ENCODE measurements at regions not wholly inside any gene's neighbourhood (a gene's known extent, or its start where the extent isn't known, plus 50 kb on each side); places are given as distances from the start of the nearest gene placed in this dataset.

DNA sequence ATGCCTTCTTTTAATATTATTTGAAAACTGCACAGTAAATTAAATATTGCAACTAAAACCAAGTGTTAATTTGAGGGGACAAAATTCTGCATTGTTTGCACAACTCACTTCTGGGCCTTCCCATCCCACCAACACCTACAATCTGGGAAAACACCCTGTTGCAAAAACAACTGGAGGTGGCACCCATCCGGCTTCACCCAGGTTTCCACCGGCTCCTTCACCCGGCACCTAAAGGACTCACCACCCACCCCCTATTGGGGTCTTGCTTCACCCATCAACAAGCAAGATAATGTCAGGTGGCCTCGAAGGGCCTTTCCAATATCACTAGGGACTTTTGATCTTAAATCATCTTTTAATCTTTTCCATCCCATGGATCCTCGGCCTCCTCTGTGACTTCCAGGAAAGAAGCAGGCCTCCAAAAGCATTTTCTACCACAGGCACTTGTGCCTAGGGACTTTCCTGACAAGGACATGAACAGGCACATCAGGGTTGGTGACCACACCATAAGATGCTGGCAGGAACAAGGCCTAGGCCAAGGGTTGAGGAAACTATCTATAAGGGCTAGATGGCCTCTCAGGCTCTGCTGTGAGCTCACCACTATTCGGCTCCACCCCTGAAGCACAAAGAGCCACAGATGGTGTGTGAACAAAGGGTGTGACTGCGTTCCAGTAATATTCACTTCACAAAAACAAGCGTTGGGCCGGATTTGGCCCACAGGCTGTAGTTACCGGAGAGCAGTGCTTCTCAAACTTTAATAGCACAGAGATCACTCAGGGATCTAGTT lies 205.1 kb downstream of the AUH start:
- TF ChIP-seq MXI1 (IDR thresholded peaks at IDR 0.05; ENCODE audit: low read depth, low read length) (no peak), CTCF (IDR thresholded peaks at IDR 0.05) (no peak), RAD21 (IDR thresholded peaks at IDR 0.05; ENCODE audit: low read length) (no peak), ELF1 (IDR thresholded peaks at IDR 0.05) (no peak), NRF1 (IDR thresholded peaks at IDR 0.05; ENCODE audit: low read depth, low read length) (no peak), IRF3 (IDR thresholded peaks at IDR 0.05; ENCODE audit: low read depth, low read length) (no peak), POLR2AphosphoS5 (IDR thresholded peaks at IDR 0.05; ENCODE audit: low read depth, low read length) (no peak), TAF1 (IDR thresholded peaks at IDR 0.05; ENCODE audit: borderline replicate concordance, low read depth, low read length) (no peak), USF2 (IDR thresholded peaks at IDR 0.05; ENCODE audit: borderline replicate concordance, low read depth, low read length) (no peak), FOSL2 (IDR thresholded peaks at IDR 0.05; ENCODE audit: borderline replicate concordance, low read depth) (no peak)
- TF ChIP-seq, protein P1, sequence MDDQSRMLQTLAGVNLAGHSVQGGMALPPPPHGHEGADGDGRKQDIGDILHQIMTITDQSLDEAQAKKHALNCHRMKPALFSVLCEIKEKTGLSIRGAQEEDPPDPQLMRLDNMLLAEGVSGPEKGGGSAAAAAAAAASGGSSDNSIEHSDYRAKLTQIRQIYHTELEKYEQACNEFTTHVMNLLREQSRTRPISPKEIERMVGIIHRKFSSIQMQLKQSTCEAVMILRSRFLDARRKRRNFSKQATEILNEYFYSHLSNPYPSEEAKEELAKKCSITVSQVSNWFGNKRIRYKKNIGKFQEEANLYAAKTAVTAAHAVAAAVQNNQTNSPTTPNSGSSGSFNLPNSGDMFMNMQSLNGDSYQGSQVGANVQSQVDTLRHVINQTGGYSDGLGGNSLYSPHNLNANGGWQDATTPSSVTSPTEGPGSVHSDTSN (IDR thresholded peaks at IDR 0.05): no peak
